ENCODE measurements at regions not wholly inside any gene's neighbourhood (a gene's known extent, or its start where the extent isn't known, plus 50 kb on each side); places are given as distances from the start of the nearest gene placed in this dataset.
A peak's percentile ranks its signal among the peaks of the same experiment; 100 is the strongest.

DNA sequence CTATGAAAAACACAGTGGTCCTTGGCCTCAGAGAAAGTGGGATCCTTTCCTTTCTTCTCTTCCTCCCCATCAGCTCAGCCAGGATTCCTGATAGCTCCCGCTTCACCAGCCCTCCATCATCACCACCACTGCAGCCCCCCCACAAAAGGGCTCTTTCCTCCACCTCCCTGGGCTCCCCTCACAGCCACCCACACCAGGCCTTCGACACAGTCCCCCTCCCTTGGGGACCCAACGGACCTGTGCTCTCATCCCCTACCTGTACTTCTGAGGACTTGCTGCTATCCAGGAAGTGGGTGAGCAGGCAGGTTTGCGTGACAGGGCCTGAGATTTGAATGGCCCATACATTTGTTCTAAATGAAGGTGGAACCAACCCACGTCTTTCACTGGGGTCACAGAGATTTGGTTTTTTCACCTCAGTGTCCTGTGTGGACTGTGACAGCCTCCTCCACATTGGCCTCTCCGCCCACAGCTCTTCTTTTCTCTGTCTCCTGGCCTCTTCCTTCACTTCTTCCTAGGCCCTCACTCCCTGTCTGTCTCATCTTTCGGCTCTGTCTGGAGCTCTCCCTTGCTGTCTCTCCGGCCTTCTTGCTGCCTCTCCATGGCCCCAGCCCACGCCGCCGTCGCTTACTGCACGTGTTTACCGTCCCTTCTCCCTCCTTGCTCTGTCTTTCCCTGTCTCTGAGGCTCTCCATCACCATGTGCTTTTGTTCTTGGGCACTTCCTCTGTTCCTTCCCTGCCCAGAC is 238.6 kb downstream of the FOXD2 start:
- no peak for TF ChIP-seq EZH2 (IDR thresholded peaks at IDR 0.05; ENCODE audit: insufficient read depth, poor library complexity, severe bottlenecking)
- no peak for TF ChIP-seq EZH2phosphoT487 (IDR thresholded peaks at IDR 0.05; ENCODE audit: insufficient read depth, low read depth)
- Histone ChIP-seq H3K27me3 (replicated peaks; ENCODE audit: insufficient read depth) (no peaks in the 10 kb centered on the region), H3K4me2 (ENCODE audit: unreplicated experiment) (no peak overlapping the region), H4K20me1 (ENCODE audit: insufficient read depth) (no peaks in the 10 kb centered on the region), H3K4me3 (no peak overlapping the region), H3K4me1 (ENCODE audit: insufficient read depth) (no peaks in the 10 kb centered on the region), H2AFZ (no peak overlapping the region), H3F3A (ENCODE audit: insufficient read depth) (no peaks in the 10 kb centered on the region), H3K27ac (no peak overlapping the region), H3K79me2 (ENCODE audit: insufficient read depth) (no peaks in the 10 kb centered on the region), H3K36me3 (ENCODE audit: low read depth) (no peaks in the 10 kb centered on the region), H3K9me2 (ENCODE audit: insufficient read depth) (no peaks in the 10 kb centered on the region), H3K9ac (no peak overlapping the region), H3K9me3 (ENCODE audit: low read depth) (peaks cover 4% of the 10 kb centered on the region)
- 70 to 71% methylated on average over 14 of the region's 14 CpGs for WGBS, 2 experiments (ENCODE audit: low coverage in 1 of 2, low lambda C conversion rate in 2 of 2, missing lambda C conversion rate in 2 of 2)
- in situ Hi-C loops (cut with MboI): no loop called here
- DNase-seq: no peak

DNA sequence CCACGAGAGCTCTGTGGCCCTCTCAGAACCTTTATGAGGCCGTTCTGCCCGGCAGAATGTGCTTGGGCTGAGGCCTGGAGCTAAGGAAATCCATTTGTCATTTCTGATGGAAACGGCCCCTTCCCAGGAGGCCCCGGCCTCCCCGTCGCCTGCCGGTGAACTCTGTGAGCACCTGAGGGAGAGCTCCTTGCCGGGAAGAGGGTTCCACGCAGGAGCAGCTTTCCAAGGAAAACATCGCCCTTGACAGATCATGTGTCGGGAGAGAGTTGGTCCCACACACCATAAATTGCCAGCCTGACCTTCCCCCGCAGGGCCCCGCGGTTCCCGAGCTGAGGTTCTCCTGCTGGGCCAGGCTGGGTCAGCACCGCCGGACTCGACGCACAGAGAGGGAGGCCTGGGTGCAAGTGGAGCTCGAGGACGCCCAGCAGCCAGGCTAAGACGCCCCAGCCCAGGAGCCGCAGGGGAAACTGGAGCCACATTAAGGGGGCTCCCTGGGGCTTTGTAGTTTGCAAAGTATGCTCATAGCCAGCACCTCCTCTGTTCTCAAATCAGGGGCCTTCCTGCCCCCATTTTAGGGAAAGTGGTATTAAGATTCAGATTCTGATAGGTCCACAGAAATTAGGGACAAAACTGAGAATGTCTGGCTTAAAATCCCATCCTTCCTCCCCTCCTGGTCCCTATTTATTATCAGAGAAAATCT is 239.5 kb downstream of the FOXD2 start:
- no peaks in the 10 kb centered on the region for H3K9me3 ChIP-seq (ENCODE audit: low read depth)
- no peak overlapping the region for H3K4me2 ChIP-seq (ENCODE audit: unreplicated experiment)
- H3K9me2 ChIP-seq (ENCODE audit: insufficient read depth): no peaks in the 10 kb centered on the region
- H2AFZ ChIP-seq: no peak overlapping the region
- H3K27ac ChIP-seq: no peak overlapping the region
- no peaks in the 10 kb centered on the region for H3K79me2 ChIP-seq (ENCODE audit: insufficient read depth)
- H4K20me1 ChIP-seq (ENCODE audit: insufficient read depth): no peaks in the 10 kb centered on the region
- DNase-seq: no peak
- H3K36me3 ChIP-seq (ENCODE audit: low read depth): no peaks in the 10 kb centered on the region
- no peaks in the 10 kb centered on the region for H3F3A ChIP-seq (ENCODE audit: insufficient read depth)
- no peaks in the 10 kb centered on the region for H3K27me3 ChIP-seq (replicated peaks; ENCODE audit: insufficient read depth)
- H3K4me1 ChIP-seq (ENCODE audit: insufficient read depth): no peaks in the 10 kb centered on the region
- no peak for TF ChIP-seq EZH2phosphoT487 (IDR thresholded peaks at IDR 0.05; ENCODE audit: insufficient read depth, low read depth)
- no peak for TF ChIP-seq EZH2 (IDR thresholded peaks at IDR 0.05; ENCODE audit: insufficient read depth, poor library complexity, severe bottlenecking)
- WGBS, 2 experiments (ENCODE audit: low coverage in 1 of 2, low lambda C conversion rate in 2 of 2, missing lambda C conversion rate in 2 of 2): 69 to 72% methylated on average over 24 of the region's 24 CpGs
- H3K4me3 ChIP-seq: no peak overlapping the region
- in situ Hi-C loops (cut with MboI): no loop called here
- no peak overlapping the region for H3K9ac ChIP-seq

- no peaks in the 10 kb centered on the region for H3K36me3 ChIP-seq (ENCODE audit: low read depth)
- H3K27ac ChIP-seq: no peak overlapping the region
- TF ChIP-seq EZH2phosphoT487 (IDR thresholded peaks at IDR 0.05; ENCODE audit: insufficient read depth, low read depth) (no peak), EZH2 (IDR thresholded peaks at IDR 0.05; ENCODE audit: insufficient read depth, poor library complexity, severe bottlenecking) (no peak)
- H4K20me1 ChIP-seq (ENCODE audit: insufficient read depth): no peaks in the 10 kb centered on the region
- H3K9ac ChIP-seq: no peak overlapping the region
- WGBS, 2 experiments (ENCODE audit: low coverage in 1 of 2, low lambda C conversion rate in 2 of 2, missing lambda C conversion rate in 2 of 2): 55 to 63% methylated on average over 4 of the region's 4 CpGs
- no peaks in the 10 kb centered on the region for H3K9me3 ChIP-seq (ENCODE audit: low read depth)
- DNase-seq: no peak
- no peak overlapping the region for H2AFZ ChIP-seq
- no peaks in the 10 kb centered on the region for H3F3A ChIP-seq (ENCODE audit: insufficient read depth)
- no peaks in the 10 kb centered on the region for H3K79me2 ChIP-seq (ENCODE audit: insufficient read depth)
- in situ Hi-C loops (cut with MboI): no loop called here
- no peaks in the 10 kb centered on the region for H3K4me1 ChIP-seq (ENCODE audit: insufficient read depth)
- H3K4me3 ChIP-seq: no peak overlapping the region
- no peaks in the 10 kb centered on the region for H3K9me2 ChIP-seq (ENCODE audit: insufficient read depth)
- no peak overlapping the region for H3K4me2 ChIP-seq (ENCODE audit: unreplicated experiment)
- H3K27me3 ChIP-seq (replicated peaks; ENCODE audit: insufficient read depth): no peaks in the 10 kb centered on the region; the same call in 1 of the 2 replicates
Measured at GRCh38 chr1:47678464-47678980, 240.7 kb downstream of the FOXD2 start.

DNA sequence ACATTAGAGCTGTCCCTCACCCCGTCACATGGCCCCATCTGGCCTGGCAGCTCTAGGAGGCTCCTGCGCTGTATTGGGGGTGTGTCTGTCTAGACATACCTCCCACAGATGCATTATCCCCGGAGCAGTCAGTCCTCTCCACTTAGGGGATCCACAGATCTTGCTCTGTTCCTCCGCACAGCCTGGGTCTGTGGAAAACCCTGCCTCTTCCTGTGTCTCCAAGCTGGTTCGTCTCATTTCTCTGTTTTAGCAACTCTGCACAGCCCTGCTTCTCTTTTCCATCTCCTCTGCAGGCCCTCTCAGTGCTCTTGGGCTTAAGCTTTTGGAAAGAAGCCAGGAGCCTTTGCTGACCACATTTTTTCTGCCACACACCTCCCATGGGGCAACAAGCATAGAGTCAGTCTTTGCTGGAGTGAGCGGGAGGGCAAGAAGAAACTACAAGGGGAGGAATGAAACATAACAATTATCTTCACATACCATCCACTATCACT is 241.5 kb downstream of the FOXD2 start:
- peak; percentile 7 for DNase-seq
- H3K36me3 ChIP-seq (ENCODE audit: low read depth): no peaks in the 10 kb centered on the region
- in situ Hi-C loops (cut with MboI): no loop called here
- H3K27me3 ChIP-seq (replicated peaks; ENCODE audit: insufficient read depth): no peaks in the 10 kb centered on the region; the same call in 1 of the 2 replicates
- H3K79me2 ChIP-seq (ENCODE audit: insufficient read depth): no peaks in the 10 kb centered on the region
- H3K9me3 ChIP-seq (ENCODE audit: low read depth): no peaks in the 10 kb centered on the region
- no peaks in the 10 kb centered on the region for H4K20me1 ChIP-seq (ENCODE audit: insufficient read depth)
- no peak overlapping the region for H3K9ac ChIP-seq
- H3F3A ChIP-seq (ENCODE audit: insufficient read depth): no peaks in the 10 kb centered on the region
- H3K4me2 ChIP-seq (ENCODE audit: unreplicated experiment): no peak overlapping the region
- no peaks in the 10 kb centered on the region for H3K4me1 ChIP-seq (ENCODE audit: insufficient read depth)
- no peak for TF ChIP-seq EZH2phosphoT487 (IDR thresholded peaks at IDR 0.05; ENCODE audit: insufficient read depth, low read depth)
- no peak for TF ChIP-seq EZH2 (IDR thresholded peaks at IDR 0.05; ENCODE audit: insufficient read depth, poor library complexity, severe bottlenecking)
- no peak overlapping the region for H2AFZ ChIP-seq
- H3K4me3 ChIP-seq: no peak overlapping the region
- 58 to 61% methylated on average over 6 of the region's 6 CpGs for WGBS, 2 experiments (ENCODE audit: low coverage in 1 of 2, low lambda C conversion rate in 2 of 2, missing lambda C conversion rate in 2 of 2)
- no peaks in the 10 kb centered on the region for H3K9me2 ChIP-seq (ENCODE audit: insufficient read depth)
- H3K27ac ChIP-seq: no peak overlapping the region
